ENCODE measurements at regions not wholly inside any gene's neighbourhood (a gene's known extent, or its start where the extent isn't known, plus 50 kb on each side); places are given as distances from the start of the nearest gene placed in this dataset.
"Not testable (repeated sequence)": the region's sequence is repeated elsewhere in the genome, so short reads cannot be mapped to it uniquely, and the experiment has no call there.

GRCh38 chr3:18177271-18177670 is 247.9 kb downstream of the SATB1 start:
- ATAC-seq (no peak), DNase-seq (no peak)
- Histone ChIP-seq H3K36me3 (ENCODE audit: low read depth) (no peaks in the 10 kb centered on the region), H3K4me3 (no peak overlapping the region), H3K4me1 (ENCODE audit: low read depth) (no peaks in the 10 kb centered on the region), H3K9me3 (no peaks in the 10 kb centered on the region)
- no peak for TF ChIP-seq CTCF (IDR thresholded peaks at IDR 0.05)
- intact Hi-C loops (cut with DNase I, micrococcal nuclease), result no loop called here

GRCh38 chr3:18173891-18174290 is 251.2 kb downstream of the SATB1 start:
- DNase-seq; H3K4me3 ChIP-seq; ATAC-seq; H3K4me1 ChIP-seq (ENCODE audit: low read depth); H3K9me3 ChIP-seq; H3K36me3 ChIP-seq (ENCODE audit: low read depth); intact Hi-C loops (cut with DNase I, micrococcal nuclease): not testable (repeated sequence)

GRCh38 chr3:18159681-18160080 is 265.5 kb downstream of the SATB1 start:
- DNase-seq, result no peak
- no peaks in the 10 kb centered on the region for H3K9me3 ChIP-seq
- TF ChIP-seq CTCF (IDR thresholded peaks at IDR 0.05), result no peak
- H3K36me3 ChIP-seq (ENCODE audit: low read depth), result no peaks in the 10 kb centered on the region
- intact Hi-C loops (cut with DNase I, micrococcal nuclease), result no loop called here
- no peak for ATAC-seq
- H3K4me3 ChIP-seq, result no peak overlapping the region
- H3K4me1 ChIP-seq (ENCODE audit: low read depth), result no peaks in the 10 kb centered on the region

- H3K4me1 ChIP-seq (ENCODE audit: low read depth), result no peaks in the 10 kb centered on the region
- DNase-seq (no peak), ATAC-seq (peak; percentile 91)
- no peaks in the 10 kb centered on the region for H3K9me3 ChIP-seq
- no peak for TF ChIP-seq CTCF (IDR thresholded peaks at IDR 0.05)
- no peaks in the 10 kb centered on the region for H3K36me3 ChIP-seq (ENCODE audit: low read depth)
- intact Hi-C loops (cut with DNase I, micrococcal nuclease), result no loop called here
- no peak overlapping the region for H3K4me3 ChIP-seq
Measured at GRCh38 chr3:18153571-18154173, 271.5 kb downstream of the SATB1 start.

- intact Hi-C loops (cut with DNase I, micrococcal nuclease), result no loop called here
- H3K4me1 ChIP-seq (ENCODE audit: low read depth), result no peaks in the 10 kb centered on the region
- no peaks in the 10 kb centered on the region for H3K9me3 ChIP-seq
- H3K4me3 ChIP-seq, result no peak overlapping the region
- ATAC-seq (no peak), DNase-seq (no peak)
- no peak for TF ChIP-seq CTCF (IDR thresholded peaks at IDR 0.05)
- no peaks in the 10 kb centered on the region for H3K36me3 ChIP-seq (ENCODE audit: low read depth)
Measured at GRCh38 chr3:18151199-18151598, 273.9 kb downstream of the SATB1 start.

GRCh38 chr3:18149935-18150334 is 275.2 kb downstream of the SATB1 start:
- Histone ChIP-seq H3K4me1 (ENCODE audit: low read depth) (no peaks in the 10 kb centered on the region), H3K9me3 (no peaks in the 10 kb centered on the region), H3K4me3 (no peak overlapping the region), H3K36me3 (ENCODE audit: low read depth) (no peaks in the 10 kb centered on the region)
- no peak for TF ChIP-seq CTCF (IDR thresholded peaks at IDR 0.05)
- intact Hi-C loops (cut with DNase I, micrococcal nuclease), result no loop called here
- DNase-seq (no peak), ATAC-seq (no peak)

Measured in mucosa of descending colon (tissue), 3 donors.